ENCODE measurements at regions not wholly inside any gene's neighbourhood (a gene's known extent, or its start where the extent isn't known, plus 50 kb on each side); places are given as distances from the start of the nearest gene placed in this dataset.
"Not testable (repeated sequence)": the region's sequence is repeated elsewhere in the genome, so short reads cannot be mapped to it uniquely, and the experiment has no call there.

- Histone ChIP-seq H3K4me1 (ENCODE audit: control insufficient read depth, insufficient read depth, low read length) (no peaks in the 10 kb centered on the region), H3K27me3 (ENCODE audit: control insufficient read depth, insufficient read depth) (no peaks in the 10 kb centered on the region), H3K27ac (ENCODE audit: low read length) (no peak overlapping the region), H3K4me3 (ENCODE audit: low read length) (no peak overlapping the region), H3K9me3 (ENCODE audit: control insufficient read depth, low read length) (no peaks in the 10 kb centered on the region)
- intact Hi-C loops (cut with DNase I): no loop called here
- ATAC-seq (no peak), DNase-seq (no peak)
- WGBS: 93% methylated on average over 15 of the region's 15 CpGs
These were observed 80.7 kb upstream of the CHST15 start for GRCh38 chr10:124174071-124174566.

GRCh38 chr10:124173298-124173900 is 80.0 kb upstream of the CHST15 start:
- DNase-seq (no peak), ATAC-seq (no peak)
- WGBS: 89% methylated on average over 16 of the region's 16 CpGs
- Histone ChIP-seq H3K4me3 (ENCODE audit: low read length) (no peak overlapping the region), H3K4me1 (ENCODE audit: control insufficient read depth, insufficient read depth, low read length) (no peaks in the 10 kb centered on the region), H3K9me3 (ENCODE audit: control insufficient read depth, low read length) (no peaks in the 10 kb centered on the region), H3K27me3 (ENCODE audit: control insufficient read depth, insufficient read depth) (no peaks in the 10 kb centered on the region), H3K27ac (ENCODE audit: low read length) (no peak overlapping the region)
- intact Hi-C loops (cut with DNase I): no loop called here

DNA sequence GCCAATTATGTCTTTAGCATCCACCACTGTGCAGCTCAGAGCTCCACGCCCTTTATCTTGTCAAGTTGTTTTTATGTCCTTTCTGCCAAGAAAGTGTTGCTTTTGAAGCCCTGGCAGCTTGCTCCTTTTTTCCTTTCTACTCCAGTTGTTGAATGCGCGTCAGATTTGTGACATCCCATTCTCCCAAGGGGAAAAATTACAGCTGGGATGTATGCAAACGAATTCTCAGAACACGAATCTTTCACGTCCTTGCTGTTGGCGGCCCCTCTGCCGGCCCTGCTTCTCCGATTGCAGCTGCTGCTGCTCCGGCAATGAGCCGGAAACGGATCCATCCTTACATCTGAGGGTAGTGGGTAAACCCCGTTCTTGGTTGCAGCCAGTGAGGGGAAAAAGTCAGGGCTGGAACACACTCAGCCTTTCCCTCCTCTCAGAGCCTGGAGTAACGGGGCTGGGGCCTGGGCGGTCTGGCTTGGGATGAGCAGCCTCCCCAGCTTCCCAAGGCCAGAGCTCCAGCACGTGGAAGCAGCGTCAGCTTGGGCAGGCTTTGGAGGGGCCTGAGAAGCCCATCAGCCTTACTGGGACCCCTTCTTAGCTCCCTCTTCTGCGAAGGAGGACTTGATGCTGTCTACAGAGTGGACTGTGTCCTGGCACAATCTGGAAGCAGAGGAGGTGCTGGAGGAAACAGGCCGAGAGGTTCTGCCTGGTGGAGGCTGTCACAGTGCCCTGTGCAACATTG is 79.0 kb upstream of the CHST15 start:
- Histone ChIP-seq H3K4me1 (ENCODE audit: control insufficient read depth, insufficient read depth, low read length) (no peaks in the 10 kb centered on the region), H3K9me3 (ENCODE audit: control insufficient read depth, low read length) (no peaks in the 10 kb centered on the region), H3K27me3 (ENCODE audit: control insufficient read depth, insufficient read depth) (no peaks in the 10 kb centered on the region), H3K27ac (ENCODE audit: low read length) (no peak overlapping the region), H3K4me3 (ENCODE audit: low read length) (no peak overlapping the region)
- intact Hi-C loops (cut with DNase I): no loop called here
- 72% methylated on average over 19 of the region's 19 CpGs for WGBS
- ATAC-seq (no peak), DNase-seq (no peak)

DNA sequence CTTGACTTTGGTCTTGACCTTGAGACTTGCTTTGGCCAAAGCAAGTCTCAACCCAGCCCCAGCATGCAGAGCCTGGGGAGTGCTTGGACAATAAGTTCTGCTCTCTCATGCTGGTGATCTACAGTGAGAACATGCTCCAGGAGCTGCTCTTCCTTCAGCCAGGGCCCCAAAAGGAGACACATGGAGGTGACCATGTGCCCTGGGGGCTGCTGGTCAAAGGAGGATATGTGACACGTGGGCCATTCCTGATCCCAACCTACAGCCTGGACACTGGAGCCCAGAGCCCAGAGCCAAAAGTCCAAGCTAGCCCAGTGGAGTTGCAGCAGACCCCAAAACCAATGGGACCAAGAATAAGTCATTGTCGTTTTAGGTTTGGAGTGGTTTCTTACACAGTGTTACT is 78.2 kb upstream of the CHST15 start:
- H3K9me3 ChIP-seq (ENCODE audit: control insufficient read depth, low read length): no peaks in the 10 kb centered on the region
- H3K4me1 ChIP-seq (ENCODE audit: control insufficient read depth, insufficient read depth, low read length): no peaks in the 10 kb centered on the region
- 94% methylated on average over 2 of the region's 2 CpGs for WGBS
- DNase-seq (no peak), ATAC-seq (no peak)
- H3K27me3 ChIP-seq (ENCODE audit: control insufficient read depth, insufficient read depth): no peaks in the 10 kb centered on the region
- H3K27ac ChIP-seq (ENCODE audit: low read length): no peak overlapping the region
- intact Hi-C loops (cut with DNase I): no loop called here
- no peak overlapping the region for H3K4me3 ChIP-seq (ENCODE audit: low read length)

DNA sequence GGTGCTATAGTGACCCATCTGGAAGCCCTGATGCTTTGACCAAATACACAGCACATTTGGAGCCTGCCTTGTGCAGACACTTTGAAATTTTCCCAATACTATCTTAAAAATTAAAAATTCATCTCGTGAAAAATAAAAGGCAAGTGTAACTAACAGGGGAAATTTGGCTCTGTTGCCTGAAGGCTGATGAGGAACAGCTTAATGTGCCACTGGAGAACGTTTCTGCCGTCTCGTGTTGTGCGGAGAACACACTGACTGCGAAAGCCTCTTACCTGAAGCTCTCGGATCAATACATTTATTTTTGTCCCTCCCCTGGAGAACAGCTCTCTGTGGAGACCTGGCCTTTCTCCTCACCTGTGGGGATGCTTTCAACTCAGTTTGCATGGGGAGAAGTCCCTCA is 77.2 kb upstream of the CHST15 start:
- no peaks in the 10 kb centered on the region for H3K27me3 ChIP-seq (ENCODE audit: control insufficient read depth, insufficient read depth)
- 94% methylated on average over 7 of the region's 7 CpGs for WGBS
- H3K4me3 ChIP-seq (ENCODE audit: low read length): no peak overlapping the region
- H3K4me1 ChIP-seq (ENCODE audit: control insufficient read depth, insufficient read depth, low read length): no peaks in the 10 kb centered on the region
- H3K27ac ChIP-seq (ENCODE audit: low read length): no peak overlapping the region
- ATAC-seq (no peak), DNase-seq (no peak)
- intact Hi-C loops (cut with DNase I): no loop called here
- no peaks in the 10 kb centered on the region for H3K9me3 ChIP-seq (ENCODE audit: control insufficient read depth, low read length)

- WGBS: 86% methylated on average over 17 of the region's 17 CpGs
- H3K4me3 ChIP-seq (ENCODE audit: low read length): no peak overlapping the region
These were observed 75.8 kb upstream of the CHST15 start for GRCh38 chr10:124168991-124169802.

GRCh38 chr10:124168581-124168980 is 75.2 kb upstream of the CHST15 start:
- WGBS: 93% methylated on average over 5 of the region's 5 CpGs
- DNase-seq: no peak

More at GRCh38 chr10:124168991-124169802, 75.8 kb upstream of the CHST15 start:
- no peak for DNase-seq
- ATAC-seq: peak in 1 of 2 donors; percentile 17
- H3K9me3 ChIP-seq (ENCODE audit: control insufficient read depth, low read length): no peaks in the 10 kb centered on the region
- no peaks in the 10 kb centered on the region for H3K4me1 ChIP-seq (ENCODE audit: control insufficient read depth, insufficient read depth, low read length)
- intact Hi-C loops (cut with DNase I): no loop called here
- no peak overlapping the region for H3K27ac ChIP-seq (ENCODE audit: low read length)
- H3K27me3 ChIP-seq (ENCODE audit: control insufficient read depth, insufficient read depth): no peaks in the 10 kb centered on the region

GRCh38 chr10:124167925-124168324 is 74.5 kb upstream of the CHST15 start:
- intact Hi-C loops (cut with DNase I); H3K27ac ChIP-seq (ENCODE audit: low read length); H3K27me3 ChIP-seq (ENCODE audit: control insufficient read depth, insufficient read depth); H3K4me1 ChIP-seq (ENCODE audit: control insufficient read depth, insufficient read depth, low read length); ATAC-seq; H3K4me3 ChIP-seq (ENCODE audit: low read length); H3K9me3 ChIP-seq (ENCODE audit: control insufficient read depth, low read length); DNase-seq: not testable (repeated sequence)
- WGBS: 98% methylated on average over 5 of the region's 5 CpGs

More at GRCh38 chr10:124168581-124168980, 75.2 kb upstream of the CHST15 start:
- Histone ChIP-seq H3K27ac (ENCODE audit: low read length) (no peak overlapping the region), H3K9me3 (ENCODE audit: control insufficient read depth, low read length) (no peaks in the 10 kb centered on the region), H3K4me1 (ENCODE audit: control insufficient read depth, insufficient read depth, low read length) (no peaks in the 10 kb centered on the region), H3K4me3 (ENCODE audit: low read length) (no peak overlapping the region), H3K27me3 (ENCODE audit: control insufficient read depth, insufficient read depth) (no peaks in the 10 kb centered on the region)
- intact Hi-C loops (cut with DNase I): no loop called here
- ATAC-seq: no peak

- no peak for DNase-seq
- Histone ChIP-seq H3K4me3 (ENCODE audit: low read length) (no peak overlapping the region), H3K4me1 (ENCODE audit: control insufficient read depth, insufficient read depth, low read length) (no peaks in the 10 kb centered on the region), H3K27me3 (ENCODE audit: control insufficient read depth, insufficient read depth) (no peaks in the 10 kb centered on the region), H3K9me3 (ENCODE audit: control insufficient read depth, low read length) (no peaks in the 10 kb centered on the region), H3K27ac (ENCODE audit: low read length) (no peak overlapping the region)
- ATAC-seq: no peak
- intact Hi-C loops (cut with DNase I): no loop called here
- 94% methylated on average over 20 of the region's 20 CpGs for WGBS
These were observed 73.2 kb upstream of the CHST15 start for GRCh38 chr10:124166431-124167125.

DNA sequence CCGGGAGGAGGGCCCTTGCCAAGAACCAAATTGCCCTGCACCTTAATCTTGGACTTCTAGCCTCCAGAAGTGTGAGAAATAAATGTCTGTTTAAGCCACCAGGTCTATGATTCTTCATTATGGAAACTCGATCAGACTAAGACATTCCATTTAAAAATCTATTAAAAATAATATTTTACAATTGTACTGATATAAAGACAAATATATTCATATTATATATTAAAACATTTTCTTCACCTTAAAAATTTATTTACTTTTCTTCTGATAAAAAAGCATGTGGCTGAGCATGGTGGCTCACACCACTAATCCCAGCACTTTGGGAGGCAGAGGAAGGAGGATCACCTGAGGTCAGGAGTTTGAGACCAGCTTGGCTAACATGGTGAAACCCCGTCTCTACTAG is 72.4 kb upstream of the CHST15 start:
- 94% methylated on average over 3 of the region's 3 CpGs for WGBS
- Histone ChIP-seq H3K4me3 (ENCODE audit: low read length) (no peak overlapping the region), H3K27ac (ENCODE audit: low read length) (no peak overlapping the region), H3K4me1 (ENCODE audit: control insufficient read depth, insufficient read depth, low read length) (no peaks in the 10 kb centered on the region), H3K27me3 (ENCODE audit: control insufficient read depth, insufficient read depth) (no peaks in the 10 kb centered on the region), H3K9me3 (ENCODE audit: control insufficient read depth, low read length) (no peaks in the 10 kb centered on the region)
- ATAC-seq (no peak), DNase-seq (no peak)
- intact Hi-C loops (cut with DNase I): no loop called here
